Adipocyte (in vitro differentiated cells): ENCODE measurements at regions not wholly inside any gene's neighbourhood (a gene's known extent, or its start where the extent isn't known, plus 50 kb on each side); places are given as distances from the start of the nearest gene placed in this dataset.

Experiments
- DNase-seq: peaks from one replicate; pipeline ENCODE4 v3.0.0-alpha.2; 2015; ENCODE audit warnings: low read depth
- H3K27me3 ChIP-seq: replicated peaks from 2 replicates; pipeline ENCODE4 v1.7.0; 2013; ENCODE audit warnings: mild to moderate bottlenecking, low read length, moderate library complexity; ENCODE audit not compliant: control insufficient read depth, insufficient read depth
- H3K36me3 ChIP-seq: 2 replicates; pipeline ENCODE4 v1.7.0; 2013; ENCODE audit warnings: low read length, mild to moderate bottlenecking, moderate library complexity; ENCODE audit not compliant: control insufficient read depth, insufficient read depth, severe bottlenecking
- H3K4me1 ChIP-seq: 2 replicates; pipeline ENCODE4 v1.7.0; 2013; ENCODE audit warnings: mild to moderate bottlenecking, low read length, moderate library complexity; ENCODE audit not compliant: control insufficient read depth, insufficient read depth
- H3K4me3 ChIP-seq: 2 replicates; pipeline ENCODE4 v1.7.0; 2013; ENCODE audit warnings: mild to moderate bottlenecking, low read length, moderate library complexity
- H3K9ac ChIP-seq: 2 replicates; pipeline ENCODE4 v1.7.0; 2013; ENCODE audit warnings: mild to moderate bottlenecking, low read length, moderate library complexity
- H3K9me3 ChIP-seq: 2 replicates; pipeline ENCODE4 v1.7.0; 2013; ENCODE audit warnings: mild to moderate bottlenecking, low read length, moderate library complexity; ENCODE audit not compliant: control insufficient read depth

DNA sequence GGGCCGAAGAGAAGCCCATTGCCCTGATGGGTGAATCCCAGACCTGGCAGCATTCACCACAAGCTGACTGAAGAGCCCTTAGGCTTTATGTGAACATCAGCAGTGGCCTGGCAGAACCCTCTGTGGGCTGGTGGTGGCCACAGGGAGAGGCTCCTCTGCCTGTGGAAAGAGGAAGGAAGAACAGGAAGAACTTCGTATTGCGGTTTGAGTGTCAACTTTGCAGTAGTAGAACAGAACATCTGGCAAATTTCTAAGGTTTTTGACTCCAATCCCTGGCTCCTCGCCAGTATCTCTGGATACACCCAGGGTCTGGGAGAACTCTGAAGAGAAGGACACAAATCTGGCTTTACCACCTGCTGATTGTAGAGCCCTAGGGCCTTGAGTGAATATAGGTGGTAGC lies 356.4 kb upstream of the GRAMD2B start:
- Histone ChIP-seq H3K9me3 (no peaks in the 10 kb centered on the region), H3K9ac (no peak overlapping the region), H3K36me3 (no peaks in the 10 kb centered on the region), H3K4me3 (no peak overlapping the region), H3K4me1 (no peaks in the 10 kb centered on the region), H3K27me3 (no peaks in the 10 kb centered on the region)
- no peak for DNase-seq

DNA sequence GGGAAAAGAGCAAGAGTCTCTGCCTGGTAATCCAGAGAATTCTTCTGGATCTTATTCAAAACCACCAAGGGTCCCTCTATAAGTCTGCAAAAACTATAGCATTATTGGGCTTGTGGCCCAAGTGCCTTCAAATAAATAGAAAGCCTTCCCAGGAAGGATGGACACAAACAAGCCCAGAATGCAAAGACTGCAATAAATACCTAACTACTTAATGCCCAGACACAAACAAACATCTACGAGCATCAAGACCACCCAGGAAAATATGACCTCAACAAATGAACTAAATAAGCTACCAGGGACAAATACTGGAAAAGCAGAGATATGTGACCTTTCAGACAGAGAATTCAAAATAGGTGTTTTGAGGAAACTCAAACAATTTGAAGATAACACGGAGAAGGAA lies 355.8 kb upstream of the GRAMD2B start:
- H3K4me1 ChIP-seq, result no peaks in the 10 kb centered on the region
- H3K4me3 ChIP-seq, result no peak overlapping the region
- no peaks in the 10 kb centered on the region for H3K36me3 ChIP-seq
- no peak for DNase-seq
- H3K27me3 ChIP-seq, result no peaks in the 10 kb centered on the region
- no peaks in the 10 kb centered on the region for H3K9me3 ChIP-seq
- H3K9ac ChIP-seq, result no peak overlapping the region

DNA sequence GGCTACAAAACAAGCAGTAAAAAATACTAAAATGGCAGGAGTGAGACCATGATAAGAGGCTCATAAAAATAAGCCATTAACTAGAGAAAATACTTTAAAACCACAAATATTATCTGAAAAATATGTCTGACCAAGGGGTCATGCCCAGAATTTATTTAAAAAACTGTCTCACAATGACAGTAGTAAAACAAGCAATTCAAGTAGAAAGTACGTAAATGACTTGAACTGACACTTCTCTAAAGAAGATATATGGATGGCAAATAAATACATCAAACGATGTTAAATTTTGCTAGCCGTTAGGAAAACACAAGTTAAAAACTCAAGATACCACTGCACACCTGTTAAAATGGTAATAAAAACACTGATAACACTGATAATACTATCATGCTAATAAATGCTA lies 353.9 kb upstream of the GRAMD2B start:
- Histone ChIP-seq H3K4me1 (no peaks in the 10 kb centered on the region), H3K4me3 (no peak overlapping the region), H3K9me3 (no peaks in the 10 kb centered on the region), H3K27me3 (no peaks in the 10 kb centered on the region), H3K9ac (no peak overlapping the region), H3K36me3 (no peaks in the 10 kb centered on the region)
- DNase-seq, result no peak

DNA sequence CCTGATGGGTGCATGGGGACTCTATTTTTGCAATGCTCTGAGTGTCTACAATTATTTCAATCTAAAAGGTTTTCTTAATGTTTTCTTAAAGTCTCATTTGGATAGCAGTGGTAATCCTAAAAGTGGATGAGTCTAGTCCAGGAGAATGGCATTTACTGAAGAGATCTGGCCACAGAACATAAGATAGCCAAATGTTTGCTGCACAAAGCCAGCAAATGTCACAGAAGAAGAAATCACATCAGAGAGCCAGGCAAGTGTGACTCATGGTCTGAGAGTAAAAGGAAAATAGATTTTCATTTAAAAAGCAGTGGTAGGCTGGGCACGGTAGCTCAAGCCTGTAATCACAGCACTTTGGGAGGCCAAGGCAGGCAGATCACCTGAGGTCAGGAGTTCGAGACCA lies 352.7 kb upstream of the GRAMD2B start:
- Histone ChIP-seq H3K9ac (no peak overlapping the region), H3K9me3 (no peaks in the 10 kb centered on the region), H3K4me3 (no peak overlapping the region), H3K4me1 (no peaks in the 10 kb centered on the region), H3K27me3 (no peaks in the 10 kb centered on the region), H3K36me3 (no peaks in the 10 kb centered on the region)
- no peak for DNase-seq

DNA sequence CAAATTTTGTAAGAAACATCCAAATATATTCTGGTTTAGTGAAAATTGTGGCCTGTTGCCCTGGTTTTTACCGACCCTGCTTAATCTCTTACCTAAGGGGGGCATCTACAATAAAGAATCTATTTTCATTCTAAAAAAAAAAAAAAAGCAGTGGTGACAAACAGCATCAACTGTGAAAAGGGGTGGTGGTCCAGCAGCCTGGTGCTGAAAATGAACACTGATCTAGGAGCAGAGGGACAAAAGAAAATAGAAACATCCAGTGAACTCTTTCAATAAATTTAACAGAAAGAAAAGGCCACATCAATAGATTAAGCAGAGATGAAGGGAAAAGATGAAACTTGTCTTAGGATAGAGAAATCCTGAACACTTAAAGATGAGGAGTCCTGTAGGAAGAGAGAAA lies 348.7 kb upstream of the GRAMD2B start:
- Histone ChIP-seq H3K27me3 (no peaks in the 10 kb centered on the region), H3K4me3 (no peak overlapping the region), H3K4me1 (no peaks in the 10 kb centered on the region), H3K36me3 (no peaks in the 10 kb centered on the region), H3K9me3 (no peaks in the 10 kb centered on the region), H3K9ac (no peak overlapping the region)
- DNase-seq, result no peak

DNA sequence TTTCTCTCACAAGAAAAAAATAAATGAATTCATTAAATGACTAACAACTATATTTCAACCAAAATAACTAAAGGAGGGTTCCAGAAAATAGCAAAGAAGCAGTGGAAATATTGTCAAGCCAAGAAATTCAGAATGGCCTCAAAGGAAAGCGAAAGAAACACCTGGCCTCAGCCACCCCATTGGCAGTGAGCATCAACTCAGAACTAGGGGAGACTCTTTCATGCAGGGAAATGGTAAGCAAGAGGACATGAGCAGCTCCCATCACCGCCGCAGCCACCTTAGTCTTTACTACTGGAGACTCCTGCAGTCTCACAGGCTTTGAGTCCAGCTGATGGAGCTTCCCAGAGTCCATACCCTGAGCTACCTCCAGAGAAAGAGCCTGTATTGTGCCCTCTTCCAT lies 343.9 kb upstream of the GRAMD2B start:
- H3K4me3 ChIP-seq, result no peak overlapping the region
- no peaks in the 10 kb centered on the region for H3K27me3 ChIP-seq
- no peak for DNase-seq
- H3K9ac ChIP-seq, result no peak overlapping the region
- no peaks in the 10 kb centered on the region for H3K4me1 ChIP-seq
- no peaks in the 10 kb centered on the region for H3K36me3 ChIP-seq
- peaks cover 23% of the 10 kb centered on the region for H3K9me3 ChIP-seq

DNA sequence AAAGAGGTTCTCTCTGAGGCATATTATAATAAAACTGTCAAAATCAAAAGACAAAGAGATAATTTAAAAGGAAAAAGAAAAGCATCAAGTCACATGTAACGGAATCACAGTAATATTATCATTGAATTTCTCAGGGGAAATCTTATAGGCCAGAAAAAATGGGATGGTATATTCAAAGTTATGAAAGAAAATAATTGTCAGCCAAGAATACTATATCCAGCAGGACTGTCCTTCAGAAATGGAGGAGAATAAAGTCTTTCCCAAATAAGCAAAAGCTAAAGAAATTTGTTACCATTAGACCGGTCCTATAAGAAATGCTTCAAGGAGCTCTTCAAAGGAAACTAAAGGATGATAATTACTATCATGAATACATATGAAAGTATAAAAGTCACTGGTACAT lies 342.0 kb upstream of the GRAMD2B start:
- Histone ChIP-seq H3K27me3 (no peaks in the 10 kb centered on the region), H3K9ac (no peak overlapping the region), H3K36me3 (no peaks in the 10 kb centered on the region), H3K9me3 (peaks cover 33% of the 10 kb centered on the region), H3K4me3 (no peak overlapping the region), H3K4me1 (no peaks in the 10 kb centered on the region)
- DNase-seq, result no peak

DNA sequence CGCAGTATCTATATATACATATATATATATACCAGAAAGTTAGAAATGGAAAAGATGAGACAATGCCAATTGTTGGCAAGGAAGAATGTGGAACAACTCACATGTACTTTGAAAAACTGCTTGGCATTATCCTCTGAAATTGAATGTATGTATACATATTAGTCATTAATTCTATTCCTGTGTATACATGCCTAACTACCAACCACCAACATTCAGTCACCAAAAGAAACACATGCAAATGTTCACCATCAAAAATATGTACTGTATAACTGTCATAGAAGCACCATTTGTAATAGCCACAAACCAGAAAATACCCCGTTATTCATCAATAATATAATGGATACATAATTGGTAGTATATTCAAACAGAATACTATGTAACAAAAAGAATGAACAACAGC lies 330.2 kb upstream of the GRAMD2B start:
- H3K9me3 ChIP-seq, result no peaks in the 10 kb centered on the region
- no peak overlapping the region for H3K4me3 ChIP-seq
- no peaks in the 10 kb centered on the region for H3K27me3 ChIP-seq
- no peak for DNase-seq
- peaks cover 2% of the 10 kb centered on the region for H3K4me1 ChIP-seq
- no peaks in the 10 kb centered on the region for H3K36me3 ChIP-seq
- H3K9ac ChIP-seq, result no peak overlapping the region

DNA sequence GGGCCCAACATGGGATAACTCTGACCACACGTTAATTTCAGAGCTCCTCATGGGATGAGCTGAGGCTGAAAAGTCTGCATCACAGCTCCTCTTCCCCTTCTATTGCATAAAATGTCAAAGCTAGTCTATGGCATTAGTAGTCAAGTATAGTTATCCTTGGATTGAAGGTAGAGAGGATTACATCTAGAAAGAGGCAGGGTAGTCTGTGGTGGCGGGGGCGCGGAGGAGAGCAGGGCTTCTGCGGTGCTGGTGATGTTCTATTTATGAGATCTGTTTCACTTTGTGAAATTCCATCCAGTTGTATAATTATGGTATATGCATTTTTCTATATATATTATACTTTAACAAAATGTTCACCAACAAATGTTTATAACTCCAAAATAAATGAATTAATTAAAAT lies 329.5 kb upstream of the GRAMD2B start:
- no peak overlapping the region for H3K9ac ChIP-seq
- DNase-seq, result no peak
- no peaks in the 10 kb centered on the region for H3K36me3 ChIP-seq
- no peaks in the 10 kb centered on the region for H3K9me3 ChIP-seq
- peaks cover 8% of the 10 kb centered on the region for H3K4me1 ChIP-seq
- H3K27me3 ChIP-seq, result no peaks in the 10 kb centered on the region
- no peak overlapping the region for H3K4me3 ChIP-seq

DNA sequence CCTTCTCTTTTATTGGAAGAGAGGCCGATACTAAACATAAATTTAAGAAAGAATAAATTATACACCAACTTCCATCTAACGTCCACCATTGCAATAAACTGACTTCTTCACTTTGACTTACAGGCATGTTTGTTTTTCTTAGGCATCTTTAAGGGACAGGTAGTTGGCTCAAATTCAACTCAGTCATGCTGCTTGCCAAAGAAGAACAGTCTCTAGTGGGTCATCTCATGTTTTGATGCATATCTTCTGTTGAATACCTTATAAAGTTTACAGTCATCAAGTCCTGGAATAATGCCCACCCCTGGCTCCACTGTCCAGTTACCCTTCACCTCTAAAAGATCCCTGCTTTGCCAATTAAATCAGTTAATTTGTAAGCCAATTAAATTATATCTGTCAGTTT lies 328.2 kb upstream of the GRAMD2B start:
- Histone ChIP-seq H3K36me3 (no peaks in the 10 kb centered on the region), H3K9ac (no peak overlapping the region), H3K4me3 (no peak overlapping the region), H3K27me3 (no peaks in the 10 kb centered on the region), H3K9me3 (no peaks in the 10 kb centered on the region), H3K4me1 (peaks cover 8% of the 10 kb centered on the region)
- DNase-seq, result no peak

DNA sequence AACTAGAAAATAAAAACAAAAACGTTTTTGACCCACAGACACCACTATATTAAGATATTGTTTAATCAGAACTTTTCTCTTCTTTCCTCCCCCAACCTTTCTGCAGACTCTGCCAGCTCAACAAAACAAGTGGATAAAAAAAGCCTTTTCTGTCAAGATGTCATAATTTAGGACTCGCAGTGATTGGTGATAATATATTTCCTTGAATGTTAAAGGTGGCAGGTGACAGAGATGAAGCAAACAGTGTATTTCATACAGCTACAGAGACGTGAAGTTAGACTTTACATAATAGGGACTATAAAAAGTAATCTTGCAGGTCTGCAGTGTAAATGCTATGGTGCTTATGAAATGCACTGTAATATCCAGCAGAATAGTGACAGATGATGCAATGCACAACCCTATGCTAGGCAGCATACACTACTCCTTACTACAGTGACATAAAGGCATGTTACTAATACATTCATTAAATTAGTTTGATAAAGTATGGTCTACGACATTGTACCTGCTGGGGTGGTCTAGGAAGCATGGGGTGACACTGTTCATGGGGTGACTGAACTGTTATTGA lies 326.7 kb upstream of the GRAMD2B start:
- Histone ChIP-seq H3K4me1 (peaks cover 8% of the 10 kb centered on the region), H3K4me3 (no peak overlapping the region), H3K27me3 (no peaks in the 10 kb centered on the region), H3K36me3 (no peaks in the 10 kb centered on the region), H3K9me3 (no peaks in the 10 kb centered on the region), H3K9ac (no peak overlapping the region)
- DNase-seq, result peak; percentile 22

DNA sequence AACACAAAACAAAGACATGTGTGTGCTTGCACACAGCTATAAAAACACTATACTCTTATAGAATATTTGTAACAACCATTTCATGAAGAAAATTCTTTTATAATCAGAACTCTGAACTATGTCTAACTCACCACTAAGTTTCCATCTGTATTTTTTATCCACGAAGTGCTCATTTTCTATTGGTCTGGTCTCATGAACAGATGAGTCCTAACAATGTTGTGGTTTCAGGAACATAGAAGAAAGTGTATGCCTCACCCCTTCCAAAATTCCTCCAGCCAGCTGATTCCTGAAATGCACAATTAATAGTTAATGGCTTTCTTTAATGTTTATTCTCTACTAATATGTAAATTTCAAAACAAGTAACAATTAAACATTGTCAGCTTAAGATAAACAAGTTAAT lies 325.3 kb upstream of the GRAMD2B start:
- H3K4me1 ChIP-seq, result peaks cover 8% of the 10 kb centered on the region
- no peak overlapping the region for H3K9ac ChIP-seq
- DNase-seq, result no peak
- no peak overlapping the region for H3K4me3 ChIP-seq
- H3K36me3 ChIP-seq, result no peaks in the 10 kb centered on the region
- no peaks in the 10 kb centered on the region for H3K27me3 ChIP-seq
- H3K9me3 ChIP-seq, result no peaks in the 10 kb centered on the region
